HEK293T (cell line): ENCODE measurements at regions not wholly inside any gene's neighbourhood (a gene's known extent, or its start where the extent isn't known, plus 50 kb on each side); places are given as distances from the start of the nearest gene placed in this dataset.
"Not testable (repeated sequence)": the region's sequence is repeated elsewhere in the genome, so short reads cannot be mapped to it uniquely, and the experiment has no call there.

Experiments
- BHLHE40 ChIP-seq: fragments of 450-650 bp; IDR thresholded peaks from 2 replicates; pipeline ENCODE4 v1.6.1; 2016; ENCODE audit warnings: mild to moderate bottlenecking, moderate library complexity, borderline replicate concordance
- ELF4 ChIP-seq: fragments of 450-650 bp; IDR thresholded peaks from 2 replicates; pipeline ENCODE4 v1.6.1; 2017; ENCODE audit warnings: antibody characterized with exemption
- FOXA1 ChIP-seq: fragments of 450-650 bp; IDR thresholded peaks from 2 replicates; pipeline ENCODE4 v1.6.1; 2016; ENCODE audit warnings: mild to moderate bottlenecking
- FOXM1 ChIP-seq: fragments of 450-650 bp; IDR thresholded peaks from 2 replicates; pipeline ENCODE4 v1.6.1; 2017; ENCODE audit warnings: mild to moderate bottlenecking, borderline replicate concordance
- HDGF ChIP-seq: fragments of 450-650 bp; IDR thresholded peaks from 2 replicates; pipeline ENCODE4 v1.6.1; 2017; ENCODE audit warnings: antibody characterized with exemption, borderline replicate concordance
- L3MBTL2 ChIP-seq: fragments of 450-650 bp; conservative IDR thresholded peaks from 2 replicates; pipeline ENCODE4 v1.6.1; 2016; ENCODE audit warnings: mild to moderate bottlenecking
- SP1 ChIP-seq: fragments of 450-650 bp; IDR thresholded peaks from 2 replicates; pipeline ENCODE4 v1.6.1; 2017
- TARDBP ChIP-seq: fragments of 450-650 bp; IDR thresholded peaks from 2 replicates; pipeline ENCODE4 v1.6.1; 2016
- ZNF384 ChIP-seq: fragments of 450-650 bp; IDR thresholded peaks from 2 replicates; pipeline ENCODE4 v1.6.1; 2016
- TF ChIP-seq, protein P1 (sequence below): fragments of 450-650 bp; IDR thresholded peaks from 2 replicates; pipeline ENCODE4 v1.6.1; 2016

GRCh38 chr16:86889054-86889366, 310.7 kb downstream of the FOXL1 start:
- not testable (repeated sequence) for TF ChIP-seq L3MBTL2, ELF4, SP1, TARDBP, ZNF384, BHLHE40, FOXA1, HDGF, FOXM1
- TF ChIP-seq, protein P1, sequence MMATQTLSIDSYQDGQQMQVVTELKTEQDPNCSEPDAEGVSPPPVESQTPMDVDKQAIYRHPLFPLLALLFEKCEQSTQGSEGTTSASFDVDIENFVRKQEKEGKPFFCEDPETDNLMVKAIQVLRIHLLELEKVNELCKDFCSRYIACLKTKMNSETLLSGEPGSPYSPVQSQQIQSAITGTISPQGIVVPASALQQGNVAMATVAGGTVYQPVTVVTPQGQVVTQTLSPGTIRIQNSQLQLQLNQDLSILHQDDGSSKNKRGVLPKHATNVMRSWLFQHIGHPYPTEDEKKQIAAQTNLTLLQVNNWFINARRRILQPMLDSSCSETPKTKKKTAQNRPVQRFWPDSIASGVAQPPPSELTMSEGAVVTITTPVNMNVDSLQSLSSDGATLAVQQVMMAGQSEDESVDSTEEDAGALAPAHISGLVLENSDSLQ: not testable (repeated sequence)
